PC-3 (cell line): ENCODE measurements at regions not wholly inside any gene's neighbourhood (a gene's known extent, or its start where the extent isn't known, plus 50 kb on each side); places are given as distances from the start of the nearest gene placed in this dataset.

Experiments used
- CTCF ChIP-seq: fragments of 300-600 bp; sonication (generic); conservative IDR thresholded peaks from 2 replicates; pipeline ENCODE4 v1.5.1; 2017; ENCODE audit warnings: antibody characterized with exemption, low read depth, mild to moderate bottlenecking, low read length
- EZH2 ChIP-seq: fragments of 300-600 bp; sonication (generic); IDR thresholded peaks from one replicate; pipeline ENCODE4 v1.6.1; 2017; ENCODE audit warnings: antibody characterized with exemption, mild to moderate bottlenecking, low read length; ENCODE audit not compliant: unreplicated experiment
- EZH2phosphoT487 ChIP-seq: fragments of 300-600 bp; sonication (generic); IDR thresholded peaks from 2 replicates; pipeline ENCODE4 v1.6.1; 2018; ENCODE audit warnings: mild to moderate bottlenecking, antibody characterized with exemption, low read length, borderline replicate concordance

GRCh38 chr3:59677747-59678702 lies 628.2 kb upstream of the CFAP20DC start:
- no peak for TF ChIP-seq CTCF
- TF ChIP-seq EZH2: no peak
- no peak for TF ChIP-seq EZH2phosphoT487
